ENCODE measurements at regions not wholly inside any gene's neighbourhood (a gene's known extent, or its start where the extent isn't known, plus 50 kb on each side); places are given as distances from the start of the nearest gene placed in this dataset.

- Mint-ChIP-seq H3K27me3 (ENCODE audit: low read depth in 3 of 3) (peaks cover 2 to 8% (median 3%) of the 10 kb centered on the region in 3 donors), H3K4me1 (no peaks in the 10 kb centered on the region), H3K36me3 (no peaks in the 10 kb centered on the region), H3K9me3 (peaks cover 0 to 6% (median 0%) of the 10 kb centered on the region in 6 donors), H3K27ac (no peak overlapping the region), H3K4me3 (no peak overlapping the region)
- no peak for DNase-seq
Measured at GRCh38 chr2:217017456-217018252, 157.8 kb upstream of the TNP1 start.

- Mint-ChIP-seq H3K4me3 (no peak overlapping the region), H3K27me3 (ENCODE audit: low read depth in 3 of 3) (peaks cover 2 to 8% (median 4%) of the 10 kb centered on the region in 3 donors), H3K4me1 (no peaks in the 10 kb centered on the region), H3K36me3 (no peaks in the 10 kb centered on the region), H3K9me3 (peaks cover 0 to 6% (median 0%) of the 10 kb centered on the region in 6 donors), H3K27ac (no peak overlapping the region)
- no peak for DNase-seq
Measured at GRCh38 chr2:217016796-217017419, 157.0 kb upstream of the TNP1 start.

GRCh38 chr2:217014328-217015105 is 154.7 kb upstream of the TNP1 start:
- no peak for DNase-seq
- no peaks in the 10 kb centered on the region for H3K36me3 Mint-ChIP-seq
- no peaks in the 10 kb centered on the region for H3K4me1 Mint-ChIP-seq
- no peak overlapping the region for H3K27ac Mint-ChIP-seq
- H3K4me3 Mint-ChIP-seq = no peak overlapping the region
- peaks cover 2 to 10% (median 4%) of the 10 kb centered on the region in 3 donors for H3K27me3 Mint-ChIP-seq (ENCODE audit: low read depth in 3 of 3)
- peaks cover 0 to 6% (median under 1%) of the 10 kb centered on the region in 6 donors for H3K9me3 Mint-ChIP-seq

GRCh38 chr2:217013926-217014325 is 154.1 kb upstream of the TNP1 start:
- H3K4me3 Mint-ChIP-seq = no peak overlapping the region
- H3K27ac Mint-ChIP-seq = no peak overlapping the region
- no peaks in the 10 kb centered on the region for H3K36me3 Mint-ChIP-seq
- no peak for DNase-seq
- H3K4me1 Mint-ChIP-seq = no peaks in the 10 kb centered on the region
- H3K9me3 Mint-ChIP-seq = peaks cover 0 to 2% (median 0%) of the 10 kb centered on the region in 6 donors
- H3K27me3 Mint-ChIP-seq (ENCODE audit: low read depth in 3 of 3) = peaks cover 2 to 10% (median 4%) of the 10 kb centered on the region in 3 donors

GRCh38 chr2:217011576-217011975 is 151.7 kb upstream of the TNP1 start:
- Mint-ChIP-seq H3K4me1 (no peaks in the 10 kb centered on the region), H3K9me3 (peaks cover 0 to 1% (median 0%) of the 10 kb centered on the region in 6 donors), H3K27ac (no peak overlapping the region), H3K4me3 (no peak overlapping the region), H3K36me3 (no peaks in the 10 kb centered on the region), H3K27me3 (ENCODE audit: low read depth in 3 of 3) (peaks cover 3 to 10% (median 8%) of the 10 kb centered on the region in 3 donors)
- no peak for DNase-seq

GRCh38 chr2:217010173-217010572 is 150.3 kb upstream of the TNP1 start:
- Mint-ChIP-seq H3K36me3 (no peaks in the 10 kb centered on the region), H3K27ac (no peak overlapping the region), H3K4me1 (no peaks in the 10 kb centered on the region), H3K27me3 (ENCODE audit: low read depth in 3 of 3) (peaks cover 8 to 10% (median 8%) of the 10 kb centered on the region in 3 donors), H3K9me3 (peaks cover 0 to 1% (median 0%) of the 10 kb centered on the region in 6 donors), H3K4me3 (no peak overlapping the region)
- no peak for DNase-seq

- Mint-ChIP-seq H3K27ac (no peak overlapping the region), H3K36me3 (no peaks in the 10 kb centered on the region), H3K9me3 (peaks cover 0 to 4% (median 0%) of the 10 kb centered on the region in 6 donors), H3K4me1 (no peaks in the 10 kb centered on the region), H3K27me3 (ENCODE audit: low read depth in 3 of 3) (peaks cover 8 to 10% (median 8%) of the 10 kb centered on the region in 3 donors), H3K4me3 (no peak overlapping the region)
- DNase-seq = no peak
Measured at GRCh38 chr2:217008794-217009193, 148.9 kb upstream of the TNP1 start.

- H3K9me3 Mint-ChIP-seq = peaks cover 0 to 4% (median 0%) of the 10 kb centered on the region in 6 donors
- no peak for DNase-seq
- no peak overlapping the region for H3K4me3 Mint-ChIP-seq
- no peaks in the 10 kb centered on the region for H3K4me1 Mint-ChIP-seq
- no peaks in the 10 kb centered on the region for H3K36me3 Mint-ChIP-seq
- peaks cover 4 to 11% (median 8%) of the 10 kb centered on the region in 3 donors for H3K27me3 Mint-ChIP-seq (ENCODE audit: low read depth in 3 of 3)
- H3K27ac Mint-ChIP-seq = no peak overlapping the region
Measured at GRCh38 chr2:217006217-217006616, 146.4 kb upstream of the TNP1 start.

- H3K36me3 Mint-ChIP-seq = no peaks in the 10 kb centered on the region
- no peak overlapping the region for H3K4me3 Mint-ChIP-seq
- no peak for DNase-seq
- H3K27me3 Mint-ChIP-seq (ENCODE audit: low read depth in 3 of 3) = peaks cover 4 to 11% (median 5%) of the 10 kb centered on the region in 3 donors
- H3K9me3 Mint-ChIP-seq = peaks cover 0 to 4% (median 0%) of the 10 kb centered on the region in 6 donors
- H3K27ac Mint-ChIP-seq = no peak overlapping the region
- H3K4me1 Mint-ChIP-seq = no peaks in the 10 kb centered on the region
Measured at GRCh38 chr2:217004656-217005055, 144.8 kb upstream of the TNP1 start.

- H3K36me3 Mint-ChIP-seq = no peaks in the 10 kb centered on the region
- DNase-seq = no peak
- no peaks in the 10 kb centered on the region for H3K4me1 Mint-ChIP-seq
- H3K27ac Mint-ChIP-seq = no peak overlapping the region
- no peak overlapping the region for H3K4me3 Mint-ChIP-seq
- peaks cover 0 to 4% (median 0%) of the 10 kb centered on the region in 6 donors for H3K9me3 Mint-ChIP-seq
- H3K27me3 Mint-ChIP-seq (ENCODE audit: low read depth in 3 of 3) = peaks cover 2 to 10% (median 3%) of the 10 kb centered on the region in 3 donors
Measured at GRCh38 chr2:217001740-217002139, 141.9 kb upstream of the TNP1 start.

GRCh38 chr2:217000406-217000805 is 140.5 kb upstream of the TNP1 start:
- no peak overlapping the region for H3K27ac Mint-ChIP-seq
- H3K4me3 Mint-ChIP-seq = no peak overlapping the region
- H3K4me1 Mint-ChIP-seq = no peaks in the 10 kb centered on the region
- no peaks in the 10 kb centered on the region for H3K36me3 Mint-ChIP-seq
- no peak for DNase-seq
- H3K27me3 Mint-ChIP-seq (ENCODE audit: low read depth in 3 of 3) = peaks cover 2 to 7% (median 4%) of the 10 kb centered on the region in 3 donors
- H3K9me3 Mint-ChIP-seq = peaks cover 0 to 4% (median 0%) of the 10 kb centered on the region in 6 donors

GRCh38 chr2:216996279-216996845 is 136.5 kb upstream of the TNP1 start:
- no peak overlapping the region for H3K27ac Mint-ChIP-seq
- peaks cover 2 to 11% (median 6%) of the 10 kb centered on the region in 3 donors for H3K27me3 Mint-ChIP-seq (ENCODE audit: low read depth in 3 of 3)
- no peak overlapping the region for H3K4me3 Mint-ChIP-seq
- H3K36me3 Mint-ChIP-seq = no peaks in the 10 kb centered on the region
- no peaks in the 10 kb centered on the region for H3K4me1 Mint-ChIP-seq
- no peaks in the 10 kb centered on the region for H3K9me3 Mint-ChIP-seq
- no peak for DNase-seq

GRCh38 chr2:216994353-216994854 is 134.5 kb upstream of the TNP1 start:
- H3K4me1 Mint-ChIP-seq = no peaks in the 10 kb centered on the region
- H3K27ac Mint-ChIP-seq = no peak overlapping the region
- no peak for DNase-seq
- no peaks in the 10 kb centered on the region for H3K9me3 Mint-ChIP-seq
- H3K4me3 Mint-ChIP-seq = no peak overlapping the region
- peaks cover under 1 to 13% (median 12%) of the 10 kb centered on the region in 3 donors for H3K27me3 Mint-ChIP-seq (ENCODE audit: low read depth in 3 of 3)
- H3K36me3 Mint-ChIP-seq = no peaks in the 10 kb centered on the region
